ENCODE measurements at regions not wholly inside any gene's neighbourhood (a gene's known extent, or its start where the extent isn't known, plus 50 kb on each side); places are given as distances from the start of the nearest gene placed in this dataset.

- DNase-seq, result peak; percentile 7
Observed at GRCh38 chr16:6122401-6122800, 1024.8 kb upstream of the EEF2KMT start.

- no peak for DNase-seq
Observed at GRCh38 chr16:6114691-6115090, 1017.1 kb upstream of the EEF2KMT start.

- DNase-seq, result no peak
Observed at GRCh38 chr16:6113749-6114148, 1016.2 kb upstream of the EEF2KMT start.

GRCh38 chr16:6112700-6113099 is 1015.1 kb upstream of the EEF2KMT start:
- no peak for DNase-seq

GRCh38 chr16:6111390-6111789 is 1013.8 kb upstream of the EEF2KMT start:
- no peak for DNase-seq

GRCh38 chr16:6110346-6110745 is 1012.8 kb upstream of the EEF2KMT start:
- no peak for DNase-seq

- DNase-seq, result no peak
Observed at GRCh38 chr16:6106061-6106460, 1008.5 kb upstream of the EEF2KMT start.

GRCh38 chr16:6105115-6105514 is 1007.5 kb upstream of the EEF2KMT start:
- DNase-seq, result no peak

GRCh38 chr16:6104428-6104827 is 1006.8 kb upstream of the EEF2KMT start:
- no peak for DNase-seq

- no peak for DNase-seq
Observed at GRCh38 chr16:6103561-6103960, 1006.0 kb upstream of the EEF2KMT start.

- DNase-seq, result no peak
Observed at GRCh38 chr16:6099102-6099501, 1001.5 kb upstream of the EEF2KMT start.

- no peak for DNase-seq
Observed at GRCh38 chr16:6096931-6097670, 999.5 kb upstream of the EEF2KMT start.

- DNase-seq, result no peak
Observed at GRCh38 chr16:6095414-6095813, 997.8 kb upstream of the EEF2KMT start.

GRCh38 chr16:6091021-6091420 is 993.4 kb upstream of the EEF2KMT start:
- no peak for DNase-seq

GRCh38 chr16:6081320-6081976 is 983.9 kb upstream of the EEF2KMT start:
- peak; percentile 16 for DNase-seq

GRCh38 chr16:6076631-6077030 is 979.0 kb upstream of the EEF2KMT start:
- no peak for DNase-seq

- no peak for DNase-seq
Observed at GRCh38 chr16:6068063-6068462, 970.5 kb upstream of the EEF2KMT start.

- no peak for DNase-seq
Observed at GRCh38 chr16:6066652-6067051, 969.1 kb upstream of the EEF2KMT start.

GRCh38 chr16:6063526-6063925 is 965.9 kb upstream of the EEF2KMT start:
- DNase-seq, result no peak

- no peak for DNase-seq
Observed at GRCh38 chr16:6059671-6060070, 962.1 kb upstream of the EEF2KMT start.

GRCh38 chr16:6057821-6058220 is 960.2 kb upstream of the EEF2KMT start:
- DNase-seq, result no peak

- no peak for DNase-seq
Observed at GRCh38 chr16:6048017-6048416, 950.4 kb upstream of the EEF2KMT start.

- no peak for DNase-seq
Observed at GRCh38 chr16:6047325-6047724, 949.7 kb upstream of the EEF2KMT start.

GRCh38 chr16:6038941-6039645 is 941.5 kb upstream of the EEF2KMT start:
- no peak for DNase-seq
